ENCODE measurements at regions not wholly inside any gene's neighbourhood (a gene's known extent, or its start where the extent isn't known, plus 50 kb on each side); places are given as distances from the start of the nearest gene placed in this dataset.

- no peak for TF ChIP-seq CTCF (IDR thresholded peaks at IDR 0.05; ENCODE audit: insufficient read depth, low read depth, low read length)
- Histone ChIP-seq H3K36me3 (ENCODE audit: control insufficient read depth, insufficient read depth, low read length) (no peaks in the 10 kb centered on the region), H3K27me3 (ENCODE audit: control insufficient read depth, insufficient read depth, low read length) (no peaks in the 10 kb centered on the region), H3K4me3 (ENCODE audit: low read depth, low read length) (no peak overlapping the region)
- ChIA-PET POLR2A (no interaction called here), CTCF (interaction anchor here (0.8 to 2.1 kb wide), 3 partner anchors 12 to 19 kb away, joined by 3 to 5 read pairs (median 3); no protein-coding TSS in a partner anchor)
- DNase-seq (ENCODE audit: low read depth): no peak
Observed at GRCh38 chr4:156607478-156607857, 364.1 kb downstream of the PDGFC start.

GRCh38 chr4:156606554-156607477 is 364.8 kb downstream of the PDGFC start:
- TF ChIP-seq CTCF (IDR thresholded peaks at IDR 0.05; ENCODE audit: insufficient read depth, low read depth, low read length): no peak
- POLR2A ChIA-PET: no interaction called here
- CTCF ChIA-PET: interaction anchor here (0.8 to 2.1 kb wide), 4 partner anchors 9 to 19 kb away, joined by 3 to 5 read pairs (median 3); no protein-coding TSS in a partner anchor
- H3K27me3 ChIP-seq (ENCODE audit: control insufficient read depth, insufficient read depth, low read length): no peaks in the 10 kb centered on the region
- no peaks in the 10 kb centered on the region for H3K36me3 ChIP-seq (ENCODE audit: control insufficient read depth, insufficient read depth, low read length)
- DNase-seq (ENCODE audit: low read depth): no peak
- no peak overlapping the region for H3K4me3 ChIP-seq (ENCODE audit: low read depth, low read length)

GRCh38 chr4:156598138-156598681 is 373.4 kb downstream of the PDGFC start:
- no peaks in the 10 kb centered on the region for H3K36me3 ChIP-seq (ENCODE audit: control insufficient read depth, insufficient read depth, low read length)
- no peaks in the 10 kb centered on the region for H3K27me3 ChIP-seq (ENCODE audit: control insufficient read depth, insufficient read depth, low read length)
- no peak overlapping the region for H3K4me3 ChIP-seq (ENCODE audit: low read depth, low read length)
- DNase-seq (ENCODE audit: low read depth): no peak
- ChIA-PET POLR2A (interaction anchor here (0.7 kb wide), 1 partner anchor 17 kb away, joined by 3 read pairs; no protein-coding TSS in a partner anchor), CTCF (interaction anchor here (0.6 to 1.0 kb wide), 2 partner anchors 8 to 229 kb away, joined by 3 read pairs; no protein-coding TSS in a partner anchor)
- no peak for TF ChIP-seq CTCF (IDR thresholded peaks at IDR 0.05; ENCODE audit: insufficient read depth, low read depth, low read length)

GRCh38 chr4:156596706-156597329 is 374.8 kb downstream of the PDGFC start:
- Histone ChIP-seq H3K27me3 (ENCODE audit: control insufficient read depth, insufficient read depth, low read length) (no peaks in the 10 kb centered on the region), H3K4me3 (ENCODE audit: low read depth, low read length) (no peak overlapping the region), H3K36me3 (ENCODE audit: control insufficient read depth, insufficient read depth, low read length) (no peaks in the 10 kb centered on the region)
- CTCF ChIA-PET: interaction anchor here (1.0 kb wide), 1 partner anchor 9 kb away, joined by 3 read pairs; no protein-coding TSS in a partner anchor
- DNase-seq (ENCODE audit: low read depth): no peak
- POLR2A ChIA-PET: no interaction called here
- TF ChIP-seq CTCF (IDR thresholded peaks at IDR 0.05; ENCODE audit: insufficient read depth, low read depth, low read length): no peak

- no peak for TF ChIP-seq CTCF (IDR thresholded peaks at IDR 0.05; ENCODE audit: insufficient read depth, low read depth, low read length)
- Histone ChIP-seq H3K4me3 (ENCODE audit: low read depth, low read length) (no peak overlapping the region), H3K27me3 (ENCODE audit: control insufficient read depth, insufficient read depth, low read length) (no peaks in the 10 kb centered on the region), H3K36me3 (ENCODE audit: control insufficient read depth, insufficient read depth, low read length) (no peaks in the 10 kb centered on the region)
- no peak for DNase-seq (ENCODE audit: low read depth)
- POLR2A ChIA-PET: no interaction called here
- CTCF ChIA-PET: interaction anchor here (0.6 to 1.9 kb wide), 4 partner anchors 35 to 1154 kb away, joined by 3 to 5 read pairs (median 3); no protein-coding TSS in a partner anchor
Observed at GRCh38 chr4:156596026-156596425, 375.6 kb downstream of the PDGFC start.

All from BJ (cell line).